CD14-positive monocyte (primary cell): ENCODE measurements at regions not wholly inside any gene's neighbourhood (a gene's known extent, or its start where the extent isn't known, plus 50 kb on each side); places are given as distances from the start of the nearest gene placed in this dataset.
A peak's percentile ranks its signal among the peaks of the same experiment; 100 is the strongest.

Experiments used
- DNase-seq, 3 donors: peaks; one replicate each; pipeline ENCODE4 v3.0.0-alpha.2; 2011 to 2022
- H2AFZ ChIP-seq: 2 replicates; pipeline ENCODE4 v1.6.0; 2012; ENCODE audit warnings: mild to moderate bottlenecking, low read depth, low read length, inconsistent platforms; ENCODE audit not compliant: insufficient read depth, poor library complexity, severe bottlenecking
- H3K27ac ChIP-seq, 2 donors: 1 replicate in 1 of 2; 2 replicates in 1 of 2; pipeline ENCODE4 v1.5.1; 2012 to 2013; ENCODE audit warnings: low read length in 2 of 2, control low read depth in 1 of 2, inconsistent platforms in 1 of 2, low read depth in 1 of 2, mild to moderate bottlenecking in 1 of 2
- H3K27me3 ChIP-seq, 2 donors: one replicate each; pipeline versions ENCODE4 v1.6.0 to v1.6.1; 2011 to 2013; ENCODE audit warnings: low read length in 2 of 2; ENCODE audit not compliant: control insufficient read depth in 2 of 2, insufficient read depth in 2 of 2
- H3K36me3 ChIP-seq, 2 donors: replicated peaks in 1 of 2; 1 replicate in 1 of 2; 2 replicates in 1 of 2; pipeline versions ENCODE4 v1.5.1 to v1.6.1; 2012 to 2013; ENCODE audit warnings: low read length in 2 of 2, control low read depth in 1 of 2, inconsistent platforms in 1 of 2, mild to moderate bottlenecking in 1 of 2; ENCODE audit not compliant: insufficient read depth in 2 of 2, control insufficient read depth in 1 of 2
- H3K4me1 ChIP-seq, 2 donors: 1 replicate in 1 of 2; 2 replicates in 1 of 2; pipeline versions ENCODE4 v1.5.1 to v1.6.1; 2012 to 2013; ENCODE audit warnings: low read length in 2 of 2, control low read depth in 1 of 2, inconsistent platforms in 1 of 2, mild to moderate bottlenecking in 1 of 2, moderate library complexity in 1 of 2; ENCODE audit not compliant: insufficient read depth in 2 of 2, control insufficient read depth in 1 of 2
- H3K4me2 ChIP-seq: replicated peaks from 2 replicates; pipeline ENCODE3; 2012; ENCODE audit warnings: low read length, moderate library complexity, mild to moderate bottlenecking; ENCODE audit not compliant: poor library complexity, severe bottlenecking; ENCODE audit errors: extremely low read depth
- H3K4me3 ChIP-seq, 3 experiments: fragments of 200-600 bp in 1 of 3; sonication (generic) in 1 of 3; replicated peaks in 1 of 3; 1 replicate in 2 of 3; 2 replicates in 1 of 3; pipeline ENCODE4 v1.5.1; 2011 to 2013; ENCODE audit warnings: low read length in 3 of 3, mild to moderate bottlenecking in 3 of 3, control low read depth in 2 of 3, low read depth in 2 of 3, inconsistent platforms in 1 of 3, moderate library complexity in 1 of 3
- H3K79me2 ChIP-seq: 2 replicates; pipeline ENCODE4 v1.6.0; 2012; ENCODE audit warnings: mild to moderate bottlenecking, control low read depth, inconsistent platforms, low read length, moderate library complexity; ENCODE audit not compliant: insufficient read depth
- H3K9ac ChIP-seq: 2 replicates; pipeline ENCODE4 v1.6.0; 2017; ENCODE audit warnings: low read length, mild to moderate bottlenecking; ENCODE audit not compliant: insufficient read depth, poor library complexity, severe bottlenecking
- H3K9me3 ChIP-seq, 2 donors: replicated peaks in 1 of 2; 1 replicate in 1 of 2; 2 replicates in 1 of 2; pipeline versions ENCODE4 v1.5.1 to v1.6.1; 2012 to 2013; ENCODE audit warnings: low read length in 2 of 2, control low read depth in 1 of 2; ENCODE audit not compliant: control insufficient read depth in 1 of 2, insufficient read depth in 1 of 2
- H4K20me1 ChIP-seq: 2 replicates; pipeline ENCODE4 v1.6.0; 2012; ENCODE audit warnings: mild to moderate bottlenecking, low read length, control low read depth, moderate library complexity; ENCODE audit not compliant: insufficient read depth
- H3K27ac Mint-ChIP-seq, 7 donors: one replicate each; pipeline ENCODE4 v1.8.0; 2020; ENCODE audit warnings: mild to moderate bottlenecking in 7 of 7, mixed read lengths in 7 of 7, moderate library complexity in 6 of 7, inconsistent platforms in 2 of 7
- H3K27me3 Mint-ChIP-seq, 3 donors: one replicate each; pipeline ENCODE4 v1.8.0; 2021 to 2022; ENCODE audit warnings: low read depth in 3 of 3, mild to moderate bottlenecking in 3 of 3, mixed read lengths in 3 of 3, moderate library complexity in 3 of 3, inconsistent platforms in 1 of 3
- H3K36me3 Mint-ChIP-seq, 2 donors: one replicate each; pipeline ENCODE4 v1.8.0; 2020; ENCODE audit warnings: mixed read lengths in 2 of 2, inconsistent platforms in 1 of 2, mild to moderate bottlenecking in 1 of 2
- H3K4me1 Mint-ChIP-seq: one replicate; pipeline ENCODE4 v1.8.0; 2020; ENCODE audit warnings: mild to moderate bottlenecking, mixed read lengths
- H3K4me3 Mint-ChIP-seq, 2 donors: one replicate each; pipeline ENCODE4 v1.8.0; 2020; ENCODE audit warnings: mild to moderate bottlenecking in 2 of 2, mixed read lengths in 2 of 2, moderate library complexity in 1 of 2
- H3K9me3 Mint-ChIP-seq, 7 donors: one replicate each; pipeline ENCODE4 v1.8.0; 2020 to 2022; ENCODE audit warnings: mixed read lengths in 7 of 7, mild to moderate bottlenecking in 6 of 7, moderate library complexity in 6 of 7, inconsistent platforms in 2 of 7
- CTCF ChIP-seq: fragments of 200-600 bp; IDR thresholded peaks from one replicate; pipeline ENCODE4 v1.8.0; 2022; ENCODE audit warnings: antibody characterized with exemption, mild to moderate bottlenecking
- WGBS: methylation state at CpG from one replicate; pipeline ENCODE4 v1.1.5; 2013; ENCODE audit warnings: missing lambda C conversion rate; ENCODE audit not compliant: insufficient coverage; 5-methylcytosine and 5-hydroxymethylcytosine counted together
- intact Hi-C, 2 donors: fragments of 100-400 bp; cut with micrococcal nuclease; formaldehyde crosslinking; loops; one replicate each; pipeline versions ENCODE4 v1.15.0 to v1.15.1; 2023

GRCh38 chr22:27348634-27349033 lies 452.9 kb downstream of the MN1 start:
- no peaks in the 10 kb centered on the region for H3K4me1 Mint-ChIP-seq
- no CpG with 5 or more reads among the region's 3 CpGs for WGBS
- H3K79me2 ChIP-seq, result no peaks in the 10 kb centered on the region
- H3K27ac Mint-ChIP-seq, result no peak overlapping the region
- H3K36me3 ChIP-seq, result no peaks in the 10 kb centered on the region
- no peak overlapping the region for H3K9ac ChIP-seq
- no peak overlapping the region for H3K4me2 ChIP-seq
- H3K9me3 Mint-ChIP-seq, result peaks cover 0 to 6% (median 3%) of the 10 kb centered on the region in 7 donors
- peaks cover 2 to 6% (median 5%) of the 10 kb centered on the region in 3 donors for H3K27me3 Mint-ChIP-seq
- H2AFZ ChIP-seq, result no peak overlapping the region
- H3K4me1 ChIP-seq, result no peaks in the 10 kb centered on the region
- H3K4me3 ChIP-seq, result no peak overlapping the region
- H4K20me1 ChIP-seq, result no peaks in the 10 kb centered on the region
- no peaks in the 10 kb centered on the region for H3K27me3 ChIP-seq
- no peak overlapping the region for H3K27ac ChIP-seq
- H3K9me3 ChIP-seq, result peaks cover 0 to 3% of the 10 kb centered on the region in 2 donors
- no peak overlapping the region for H3K4me3 Mint-ChIP-seq
- no peaks in the 10 kb centered on the region for H3K36me3 Mint-ChIP-seq
- TF ChIP-seq CTCF, result no peak
- DNase-seq, result peak in 2 of 3 donors; percentile 11
- intact Hi-C loops, result no loop called here

GRCh38 chr22:27349456-27349855 lies 452.1 kb downstream of the MN1 start:
- peaks cover 0 to 3% of the 10 kb centered on the region in 2 donors for H3K9me3 ChIP-seq

More at GRCh38 chr22:27349456-27349855, 452.1 kb downstream of the MN1 start:
- H3K4me1 ChIP-seq, result no peaks in the 10 kb centered on the region
- no peak overlapping the region for H3K27ac ChIP-seq
- H2AFZ ChIP-seq, result no peak overlapping the region
- H3K4me2 ChIP-seq, result no peak overlapping the region
- H3K9me3 Mint-ChIP-seq, result peaks cover 0 to 8% (median 5%) of the 10 kb centered on the region in 7 donors
- no peak overlapping the region for H3K4me3 ChIP-seq
- H3K79me2 ChIP-seq, result no peaks in the 10 kb centered on the region
- H3K27me3 ChIP-seq, result no peaks in the 10 kb centered on the region
- no peak for DNase-seq
- no peaks in the 10 kb centered on the region for H4K20me1 ChIP-seq
- H3K4me3 Mint-ChIP-seq, result no peak overlapping the region
- peaks cover 2 to 8% (median 2%) of the 10 kb centered on the region in 3 donors for H3K27me3 Mint-ChIP-seq
- no peaks in the 10 kb centered on the region for H3K36me3 ChIP-seq
- no peaks in the 10 kb centered on the region for H3K36me3 Mint-ChIP-seq
- no peak overlapping the region for H3K27ac Mint-ChIP-seq
- TF ChIP-seq CTCF, result no peak
- H3K9ac ChIP-seq, result no peak overlapping the region
- intact Hi-C loops, result no loop called here
- H3K4me1 Mint-ChIP-seq, result no peaks in the 10 kb centered on the region
